HG02852 (cell line): ENCODE measurements at regions not wholly inside any gene's neighbourhood (a gene's known extent, or its start where the extent isn't known, plus 50 kb on each side); places are given as distances from the start of the nearest gene placed in this dataset.

Experiments used
- ATAC-seq: cut with Tn5 transposase; IDR thresholded peaks from one replicate; pipeline ENCODE4 v1.9.1; 2021; ENCODE audit warnings: mild to moderate bottlenecking, moderate library complexity; ENCODE audit not compliant: unreplicated experiment

GRCh38 chr6:144989319-144990107 is 704.4 kb downstream of the UTRN start:
- no peak for ATAC-seq

- no peak for ATAC-seq
Observed at GRCh38 chr6:144990784-144991183, 705.6 kb downstream of the UTRN start.

DNA sequence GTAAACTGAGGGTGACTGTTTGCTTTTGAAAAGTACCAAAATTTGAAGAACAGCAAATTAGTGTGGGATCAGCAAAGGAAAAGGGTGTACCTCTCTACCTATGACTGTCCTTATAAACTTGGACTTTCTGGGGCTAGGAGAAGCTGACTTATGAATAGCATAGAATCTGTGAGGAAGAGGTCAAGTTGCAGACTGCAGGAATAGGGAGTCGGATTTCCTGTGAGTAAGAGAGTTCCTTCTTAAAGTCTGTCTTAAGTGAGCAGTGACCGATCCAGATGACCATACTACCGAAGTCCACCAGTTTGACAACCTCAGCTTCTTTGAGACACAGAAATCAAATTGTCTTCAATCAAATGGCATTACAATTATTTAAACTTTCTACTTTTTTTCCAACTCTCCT is 708.7 kb downstream of the UTRN start:
- ATAC-seq = no peak

GRCh38 chr6:144997996-144998395 is 712.9 kb downstream of the UTRN start:
- ATAC-seq = no peak

- ATAC-seq = no peak
Observed at GRCh38 chr6:144999127-144999526, 714.0 kb downstream of the UTRN start.

DNA sequence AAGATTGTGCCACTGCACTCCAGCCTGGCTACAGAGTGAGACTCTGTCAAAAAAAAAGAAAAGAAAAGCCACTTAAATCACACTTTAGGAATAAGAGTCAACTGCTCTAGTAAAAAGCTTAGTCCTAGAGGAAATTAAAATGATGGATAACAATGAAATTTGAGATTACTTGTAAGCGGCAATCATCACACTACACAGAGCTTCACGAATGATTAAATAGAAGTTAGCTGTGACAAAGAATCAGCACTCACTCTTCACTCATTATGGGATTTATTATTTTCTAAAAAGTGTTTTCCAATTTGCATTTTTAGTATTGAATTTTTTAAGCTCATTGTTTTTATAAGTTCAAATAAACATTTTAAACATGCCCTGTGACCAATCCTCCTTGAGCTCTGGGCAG is 718.0 kb downstream of the UTRN start:
- no peak for ATAC-seq

DNA sequence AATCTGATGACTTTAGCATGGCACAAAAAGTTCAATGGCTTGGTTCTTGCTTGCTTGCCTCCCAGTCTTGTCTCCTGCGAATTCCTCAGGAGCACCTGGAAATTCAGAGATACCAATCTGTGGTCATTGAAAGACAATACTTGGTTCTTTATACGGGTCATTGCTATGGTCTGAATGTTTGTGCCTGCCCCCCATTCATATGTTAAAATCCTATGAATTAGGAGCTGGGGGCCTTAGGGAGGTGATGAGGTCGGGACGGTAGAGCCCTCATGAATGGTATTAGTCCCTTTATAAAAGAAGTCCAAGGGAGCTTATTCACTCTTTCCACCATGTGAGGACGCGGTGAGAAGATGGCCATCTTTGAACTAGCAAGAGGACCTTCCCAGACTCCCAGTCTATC is 721.8 kb downstream of the UTRN start:
- ATAC-seq = no peak

DNA sequence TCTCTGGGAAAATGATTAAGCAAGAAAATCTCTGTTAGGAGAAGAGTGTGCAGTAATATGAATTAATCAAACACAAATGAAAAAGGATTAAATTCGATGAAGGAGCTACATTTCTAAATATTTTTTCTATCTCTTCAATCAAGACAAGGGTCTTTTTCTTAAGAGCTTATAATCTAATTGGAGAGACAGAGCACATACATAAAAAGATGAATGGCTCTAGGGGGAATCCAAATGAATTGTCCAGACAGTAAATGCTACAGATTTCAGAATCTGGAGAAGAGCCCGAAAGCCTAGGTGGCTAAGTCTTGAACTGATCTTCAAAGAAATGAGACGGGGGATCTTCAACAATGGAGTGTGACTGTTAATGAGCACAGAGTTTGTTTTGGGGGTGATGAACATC is 723.6 kb downstream of the UTRN start:
- no peak for ATAC-seq

DNA sequence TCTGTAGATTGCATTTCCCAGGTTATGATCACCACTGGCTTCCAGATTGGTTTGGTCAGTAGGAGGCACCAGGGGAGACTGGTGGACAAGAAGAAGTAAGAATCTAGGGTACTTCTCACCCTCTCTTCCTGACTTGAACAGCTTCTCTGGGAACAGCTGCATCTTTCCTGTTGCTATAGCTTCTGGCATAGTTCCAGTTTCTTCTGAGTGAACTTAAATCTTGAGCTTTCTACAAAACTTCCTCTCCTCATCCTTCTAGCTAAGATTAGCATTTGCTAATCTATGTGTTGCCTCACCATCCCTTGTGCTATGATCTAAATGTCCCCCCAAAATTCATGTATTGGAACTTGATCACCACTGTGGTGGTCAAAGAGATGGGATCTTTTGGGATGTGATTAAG is 724.6 kb downstream of the UTRN start:
- ATAC-seq = no peak

GRCh38 chr6:145012039-145012662 is 723.2 kb downstream of the EPM2A start:
- ATAC-seq = no peak

GRCh38 chr6:145015739-145016558 is 719.4 kb downstream of the EPM2A start:
- peak; percentile 99 for ATAC-seq

DNA sequence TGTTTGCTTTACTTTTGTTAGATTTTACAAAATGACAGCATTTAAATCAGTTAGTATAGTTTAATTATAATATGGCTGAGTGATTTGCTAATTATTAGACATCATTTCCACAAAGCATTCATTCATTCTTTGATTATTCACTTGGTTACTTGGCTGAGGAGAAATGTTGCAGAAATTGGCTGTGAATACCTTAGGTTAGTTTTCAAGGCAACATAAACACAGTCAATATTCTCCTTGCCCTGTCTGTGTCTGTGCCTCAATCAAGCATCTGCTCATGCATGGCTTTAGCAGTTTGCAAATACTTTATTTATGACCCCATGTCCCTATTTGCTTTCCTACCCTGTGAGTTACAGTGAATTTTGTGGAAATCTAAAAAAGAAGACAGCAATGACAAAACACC is 718.3 kb downstream of the EPM2A start:
- ATAC-seq = no peak

DNA sequence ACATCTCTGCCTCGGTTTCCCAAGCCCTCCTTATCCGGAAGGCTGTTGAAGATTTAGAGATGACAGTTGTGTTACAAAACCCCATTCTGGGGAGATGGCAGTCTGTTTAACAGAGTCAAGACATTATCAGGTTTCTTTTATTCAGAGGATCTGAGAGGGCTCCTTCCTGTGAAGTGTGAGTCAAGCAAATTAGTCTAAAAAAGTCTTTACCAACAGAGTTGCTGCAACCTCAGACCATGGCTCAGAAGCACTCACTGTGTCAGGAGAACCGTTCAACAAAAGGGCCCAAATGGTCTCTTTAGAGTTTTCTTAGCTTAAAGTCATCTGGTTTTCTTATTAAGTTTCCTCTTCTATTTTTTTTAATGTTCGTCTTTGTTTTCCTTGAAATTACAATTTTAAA is 717.8 kb downstream of the EPM2A start:
- no peak for ATAC-seq

DNA sequence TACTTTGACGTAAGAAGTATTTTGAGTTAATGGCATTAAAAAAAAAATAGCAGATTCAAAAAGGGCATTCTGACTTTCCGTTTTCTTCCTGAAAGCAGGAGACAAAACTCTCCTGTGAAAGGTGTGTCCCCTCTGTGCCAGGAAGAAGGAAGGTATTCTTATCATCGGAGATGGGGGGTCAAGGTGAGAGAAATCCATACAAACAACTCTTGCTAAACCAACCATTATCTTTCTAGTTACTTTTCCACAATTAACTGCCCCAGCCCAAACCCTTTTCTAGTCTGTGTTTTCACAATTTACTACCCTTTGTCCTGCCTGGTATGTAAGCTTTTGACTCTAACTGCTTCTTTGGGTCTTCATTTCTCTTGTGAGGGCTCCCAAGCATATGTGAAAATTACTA is 717.3 kb downstream of the EPM2A start:
- no peak for ATAC-seq

DNA sequence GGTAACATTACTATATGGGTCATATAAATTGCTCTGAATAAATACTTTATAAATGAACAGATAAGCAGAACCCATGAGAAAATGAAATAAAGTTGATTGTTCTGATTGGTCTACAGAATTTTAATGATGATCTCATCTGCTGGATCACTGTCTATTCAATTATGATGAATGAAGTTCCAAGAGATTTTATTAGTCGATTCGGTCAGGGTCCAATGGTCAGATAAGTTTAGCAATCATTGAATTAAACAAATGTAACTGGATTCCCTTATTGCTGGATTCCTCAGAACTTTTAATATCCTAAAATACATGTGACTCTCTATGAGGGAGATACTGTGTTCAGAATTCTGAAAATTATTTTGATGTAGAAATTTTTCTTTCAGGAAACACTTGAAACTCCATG is 715.2 kb downstream of the EPM2A start:
- ATAC-seq = no peak

DNA sequence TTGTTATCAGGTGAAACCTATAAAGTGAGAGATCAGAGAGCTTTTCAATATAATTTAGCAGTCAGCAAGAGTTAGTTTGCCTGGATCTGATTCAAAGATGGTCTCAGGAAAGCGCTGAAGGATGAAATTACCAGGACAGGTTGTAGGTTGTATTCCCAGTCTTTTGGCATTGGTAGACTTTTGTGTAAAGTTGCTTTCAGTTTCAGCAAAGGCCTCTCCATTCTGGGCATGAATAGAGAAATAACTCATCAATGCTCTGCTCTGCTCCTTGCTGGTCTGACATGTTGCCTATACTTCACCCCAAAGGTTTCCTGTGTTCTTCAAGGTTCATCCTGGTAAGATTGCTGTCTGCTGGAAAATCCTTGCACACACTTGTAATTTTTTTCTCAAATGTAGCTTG is 714.8 kb downstream of the EPM2A start:
- ATAC-seq = no peak

- ATAC-seq = no peak
Observed at GRCh38 chr6:145022199-145022796, 713.0 kb downstream of the EPM2A start.

- ATAC-seq = no peak
Observed at GRCh38 chr6:145023116-145023726, 712.1 kb downstream of the EPM2A start.

- ATAC-seq = no peak
Observed at GRCh38 chr6:145025488-145025887, 709.8 kb downstream of the EPM2A start.

DNA sequence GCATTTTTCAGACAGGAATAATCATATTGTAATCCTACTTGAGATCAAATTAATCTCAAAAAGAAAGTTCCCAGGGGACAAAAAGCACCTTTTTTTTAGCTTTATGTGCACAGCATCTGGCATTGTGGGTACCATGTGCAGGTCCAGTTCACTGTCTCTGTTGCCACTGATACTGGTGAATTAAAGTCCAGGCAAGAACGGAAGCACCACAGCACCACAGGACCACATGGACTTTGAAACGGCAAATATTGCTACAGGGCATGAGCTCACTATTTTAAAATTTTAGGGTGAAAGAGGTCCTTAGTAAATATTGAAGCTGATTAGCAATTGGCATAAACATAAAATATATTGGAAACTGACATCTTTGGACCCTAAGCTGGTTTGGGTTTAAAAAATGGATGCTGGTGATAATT is 709.0 kb downstream of the EPM2A start:
- no peak for ATAC-seq
